Astrocyte of the spinal cord (primary cell): ENCODE measurements at regions not wholly inside any gene's neighbourhood (a gene's known extent, or its start where the extent isn't known, plus 50 kb on each side); places are given as distances from the start of the nearest gene placed in this dataset.

Source experiments
- DNase-seq: peaks from one replicate; pipeline ENCODE4 v3.0.0; 2011; ENCODE audit warnings: low read depth, low spot score
- H3K4me3 ChIP-seq: 2 replicates; pipeline ENCODE4 v1.5.1; 2011; ENCODE audit warnings: low read depth, mild to moderate bottlenecking, low read length, moderate library complexity
- in situ Hi-C: cut with HindIII; loops from 2 replicates; pipeline ENCODE4 v1.10.0; 2017; ENCODE audit warnings: low sequenced_read_pairs
- TF ChIP-seq, protein P1 (sequence below): IDR thresholded peaks from 2 replicates; pipeline ENCODE4 v1.5.1; 2012; ENCODE audit warnings: low read depth, mild to moderate bottlenecking, low read length, inconsistent platforms

DNA sequence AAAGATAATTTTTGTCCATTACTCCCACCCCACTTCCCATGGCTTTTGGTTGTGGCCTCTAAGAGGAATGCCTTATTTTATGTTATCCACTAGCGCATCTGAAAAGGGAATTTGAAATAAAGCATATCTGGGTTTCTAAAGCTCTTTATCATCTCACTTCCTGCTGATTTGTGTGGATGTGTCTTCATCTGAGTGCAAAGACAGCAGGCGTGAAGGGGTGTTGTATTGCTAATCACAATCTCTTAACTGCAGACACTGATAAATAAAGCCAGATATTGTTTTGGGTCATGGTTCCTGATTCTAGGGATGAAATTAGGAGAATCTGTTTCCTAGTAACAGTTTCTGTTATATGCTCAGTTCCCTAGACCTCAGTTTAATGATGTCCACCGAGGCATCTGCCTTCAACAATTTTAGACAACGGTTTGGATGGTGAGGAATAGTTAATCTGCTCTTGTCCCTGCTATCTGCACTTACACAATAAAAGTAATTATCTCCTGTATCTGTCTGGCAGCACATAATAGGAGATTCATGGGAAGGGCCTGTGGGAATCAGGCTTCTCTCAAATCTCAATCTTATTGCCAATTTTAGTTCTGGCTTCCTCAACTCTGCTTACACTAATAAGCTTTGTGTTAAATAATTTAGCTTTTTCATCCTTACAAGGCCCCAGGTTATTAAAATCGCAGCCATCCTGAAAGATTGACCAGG is 517.9 kb upstream of the ATXN8OS start:
- H3K4me3 ChIP-seq: no peak overlapping the region
- in situ Hi-C loops: no loop called here
- DNase-seq: no peak
- TF ChIP-seq, protein P1, sequence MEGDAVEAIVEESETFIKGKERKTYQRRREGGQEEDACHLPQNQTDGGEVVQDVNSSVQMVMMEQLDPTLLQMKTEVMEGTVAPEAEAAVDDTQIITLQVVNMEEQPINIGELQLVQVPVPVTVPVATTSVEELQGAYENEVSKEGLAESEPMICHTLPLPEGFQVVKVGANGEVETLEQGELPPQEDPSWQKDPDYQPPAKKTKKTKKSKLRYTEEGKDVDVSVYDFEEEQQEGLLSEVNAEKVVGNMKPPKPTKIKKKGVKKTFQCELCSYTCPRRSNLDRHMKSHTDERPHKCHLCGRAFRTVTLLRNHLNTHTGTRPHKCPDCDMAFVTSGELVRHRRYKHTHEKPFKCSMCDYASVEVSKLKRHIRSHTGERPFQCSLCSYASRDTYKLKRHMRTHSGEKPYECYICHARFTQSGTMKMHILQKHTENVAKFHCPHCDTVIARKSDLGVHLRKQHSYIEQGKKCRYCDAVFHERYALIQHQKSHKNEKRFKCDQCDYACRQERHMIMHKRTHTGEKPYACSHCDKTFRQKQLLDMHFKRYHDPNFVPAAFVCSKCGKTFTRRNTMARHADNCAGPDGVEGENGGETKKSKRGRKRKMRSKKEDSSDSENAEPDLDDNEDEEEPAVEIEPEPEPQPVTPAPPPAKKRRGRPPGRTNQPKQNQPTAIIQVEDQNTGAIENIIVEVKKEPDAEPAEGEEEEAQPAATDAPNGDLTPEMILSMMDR: no peak

DNA sequence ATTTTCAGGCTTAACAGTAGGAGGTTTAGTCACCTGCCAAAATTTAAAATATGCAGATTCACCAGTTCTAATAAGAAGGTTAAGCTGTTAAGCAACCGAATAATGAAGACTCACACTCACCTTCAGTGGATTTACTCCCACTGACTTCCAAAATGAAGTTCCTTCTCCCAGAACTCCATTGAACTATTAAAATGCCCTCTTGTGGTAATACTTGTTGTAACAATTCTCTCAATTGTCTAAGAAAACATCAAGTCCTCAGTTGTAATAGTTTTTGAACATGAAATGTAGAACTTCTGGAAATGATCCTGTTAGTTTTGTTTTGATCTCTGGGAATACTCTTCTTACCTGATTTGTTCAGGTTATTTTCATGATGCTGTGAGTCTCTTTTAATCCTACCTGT is 522.0 kb upstream of the ATXN8OS start:
- TF ChIP-seq, protein P1: no peak
- no peak overlapping the region for H3K4me3 ChIP-seq
- no peak for DNase-seq
- in situ Hi-C loops: no loop called here

DNA sequence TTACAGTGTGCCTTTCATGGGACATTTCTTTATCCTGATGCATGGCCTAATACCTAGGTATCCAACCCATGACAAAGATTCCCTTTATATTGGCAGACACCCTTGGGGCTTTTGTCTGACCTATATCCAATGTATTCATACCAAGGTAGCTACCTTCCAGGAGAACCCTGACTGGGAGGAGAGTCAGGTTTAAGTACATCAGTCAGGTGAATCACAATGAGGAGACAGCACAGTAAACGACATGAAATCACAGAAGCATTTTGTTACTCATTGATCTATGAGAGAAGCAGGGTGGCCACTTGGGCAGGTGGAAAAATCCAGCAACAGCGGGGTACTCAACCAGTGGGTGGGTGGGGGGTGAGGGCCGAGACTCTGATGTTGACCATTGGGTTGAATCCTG is 527.4 kb upstream of the ATXN8OS start:
- TF ChIP-seq, protein P1: no peak
- in situ Hi-C loops: no loop called here
- no peak overlapping the region for H3K4me3 ChIP-seq
- no peak for DNase-seq

DNA sequence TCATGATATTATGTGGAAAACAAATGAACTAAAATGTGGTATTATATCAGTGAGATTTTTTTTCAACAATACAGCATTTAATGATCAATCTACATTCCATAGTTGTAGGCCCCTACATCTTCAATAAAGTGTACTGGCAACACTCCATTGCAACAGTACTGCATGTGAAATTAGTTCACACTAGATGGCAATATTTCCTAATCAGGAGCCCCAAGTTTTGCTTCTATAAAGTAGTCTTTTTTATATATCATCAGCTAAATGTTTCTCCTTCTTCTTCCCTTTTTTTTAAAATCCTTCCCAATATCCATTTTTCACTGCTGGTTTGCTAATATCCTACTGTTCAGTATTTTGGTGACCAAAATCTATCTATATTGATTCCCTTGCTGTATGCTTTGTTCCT is 528.3 kb upstream of the ATXN8OS start:
- TF ChIP-seq, protein P1: no peak
- in situ Hi-C loops: no loop called here
- DNase-seq: peak; percentile 5

DNA sequence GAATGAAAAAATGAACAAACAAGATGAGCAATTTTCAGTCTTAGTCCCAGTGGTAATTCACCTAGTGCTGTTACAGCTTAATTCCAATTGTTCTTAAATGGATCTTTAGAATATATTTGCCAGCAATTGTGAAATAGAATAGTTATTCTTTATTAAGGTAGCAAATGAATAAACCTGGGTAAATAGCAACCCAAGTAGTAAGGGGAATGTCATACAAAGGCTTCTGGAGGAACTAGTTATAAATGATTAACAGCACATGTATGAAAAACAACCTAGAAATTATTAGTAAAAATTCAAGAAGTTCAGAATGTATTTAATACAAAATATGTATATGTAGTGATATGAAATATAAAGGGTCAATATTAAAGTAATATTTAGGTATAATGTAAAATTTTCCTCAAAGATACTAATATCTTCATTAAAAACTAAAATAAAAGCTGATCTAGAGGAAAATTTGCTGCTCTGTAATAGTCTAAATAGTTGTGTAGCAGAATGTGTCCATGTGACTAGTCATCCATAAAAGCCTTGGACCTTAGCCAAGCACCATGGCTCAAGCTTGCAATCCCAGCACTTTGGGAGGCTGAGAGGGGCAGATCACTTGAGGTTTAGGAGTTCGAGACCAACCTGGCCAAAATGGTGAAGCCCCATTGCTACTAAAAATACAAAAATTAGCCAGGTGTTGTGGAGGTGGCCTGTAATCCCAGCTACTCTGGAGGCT is 535.9 kb upstream of the ATXN8OS start:
- H3K4me3 ChIP-seq: no peak overlapping the region
- in situ Hi-C loops: no loop called here
- TF ChIP-seq, protein P1: no peak
- DNase-seq: no peak

More for the DNA sequence above, 528.3 kb upstream of the ATXN8OS start:
- no peak overlapping the region for H3K4me3 ChIP-seq

DNA sequence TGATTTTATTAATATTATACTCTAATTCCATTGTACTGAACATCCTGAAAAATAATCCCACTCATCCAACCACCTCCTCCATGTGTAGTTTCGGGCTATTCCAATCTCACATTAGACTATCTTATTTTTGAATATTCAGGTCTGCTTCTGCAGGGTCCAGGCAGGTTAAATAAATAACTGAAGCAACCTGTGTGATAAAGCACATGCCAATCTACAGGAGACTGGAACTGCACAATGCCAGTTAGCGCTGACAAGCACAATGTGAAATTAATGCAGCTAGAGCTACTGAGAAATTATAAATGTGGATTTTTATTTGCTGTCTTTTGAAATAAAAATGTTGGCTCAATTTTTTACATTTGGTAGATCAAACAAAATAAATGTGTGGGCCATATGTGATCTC is 540.1 kb upstream of the ATXN8OS start:
- no peak for DNase-seq
- TF ChIP-seq, protein P1: no peak
- in situ Hi-C loops: no loop called here
- H3K4me3 ChIP-seq: no peak overlapping the region
